Brain pericyte (primary cell): ENCODE measurements at regions not wholly inside any gene's neighbourhood (a gene's known extent, or its start where the extent isn't known, plus 50 kb on each side); places are given as distances from the start of the nearest gene placed in this dataset.
"Not testable (repeated sequence)": the region's sequence is repeated elsewhere in the genome, so short reads cannot be mapped to it uniquely, and the experiment has no call there.

Source experiments
- DNase-seq: peaks from one replicate; pipeline ENCODE4 v3.0.0-alpha.2; 2012; ENCODE audit warnings: low read depth, low spot score

- DNase-seq = no peak
Measured at GRCh38 chr6:72457738-72458137, 164.1 kb upstream of the KCNQ5 start.

DNA sequence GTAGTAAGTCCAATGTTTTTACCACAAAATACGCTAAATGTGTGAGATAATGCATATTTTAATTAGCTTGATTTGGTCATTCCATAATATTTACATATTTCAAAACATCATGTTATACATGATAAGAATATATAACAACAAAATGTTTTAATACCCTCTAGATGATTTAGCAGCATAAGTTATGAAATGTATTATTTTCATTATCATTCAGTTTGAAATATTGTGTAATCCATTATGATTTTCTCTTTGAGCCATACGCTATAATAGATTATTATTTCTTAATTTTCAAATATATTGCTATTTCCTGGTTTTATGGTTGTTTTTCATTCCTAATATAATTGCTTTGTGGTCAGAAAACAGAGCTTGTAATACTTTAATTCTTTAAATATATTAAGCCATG is 163.3 kb upstream of the KCNQ5 start:
- no peak for DNase-seq

DNA sequence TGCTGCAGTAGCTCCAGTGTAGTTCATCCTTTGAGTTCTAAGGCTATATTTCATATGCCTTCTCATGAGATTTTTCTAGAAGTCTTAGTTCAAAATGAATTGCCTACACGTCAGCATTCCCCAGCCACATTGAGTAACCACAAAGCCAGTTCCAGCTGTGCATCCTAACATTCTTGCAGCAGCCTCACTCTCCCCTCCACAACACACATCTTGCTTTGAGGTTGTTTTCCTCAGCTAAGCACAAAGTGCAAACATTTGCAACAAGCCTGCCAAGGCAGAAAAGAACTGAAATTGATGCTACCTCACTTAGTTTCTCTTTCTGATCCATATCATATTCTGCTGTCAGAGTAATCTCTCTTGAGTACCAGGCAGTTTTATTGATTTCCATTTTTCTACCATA is 160.7 kb upstream of the KCNQ5 start:
- peak; percentile 64 for DNase-seq

DNA sequence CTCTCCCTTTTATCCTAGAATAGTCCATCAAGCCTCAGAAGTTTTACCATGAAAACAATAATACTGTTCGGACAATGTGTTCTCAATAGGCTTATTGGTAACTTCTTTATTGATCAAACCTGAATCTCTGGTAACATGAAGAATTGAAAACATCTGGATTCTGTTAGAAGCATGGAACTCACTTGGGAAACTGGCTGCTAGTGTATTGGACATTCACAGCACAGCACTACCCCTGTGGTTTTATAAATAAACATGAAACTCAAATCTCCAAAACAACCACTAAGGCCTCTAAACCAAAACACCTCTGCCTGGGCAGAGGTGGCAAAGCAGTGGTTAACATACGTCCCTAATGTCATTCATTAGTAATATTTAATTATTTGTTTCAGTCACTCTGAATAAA is 157.6 kb upstream of the KCNQ5 start:
- no peak for DNase-seq

DNA sequence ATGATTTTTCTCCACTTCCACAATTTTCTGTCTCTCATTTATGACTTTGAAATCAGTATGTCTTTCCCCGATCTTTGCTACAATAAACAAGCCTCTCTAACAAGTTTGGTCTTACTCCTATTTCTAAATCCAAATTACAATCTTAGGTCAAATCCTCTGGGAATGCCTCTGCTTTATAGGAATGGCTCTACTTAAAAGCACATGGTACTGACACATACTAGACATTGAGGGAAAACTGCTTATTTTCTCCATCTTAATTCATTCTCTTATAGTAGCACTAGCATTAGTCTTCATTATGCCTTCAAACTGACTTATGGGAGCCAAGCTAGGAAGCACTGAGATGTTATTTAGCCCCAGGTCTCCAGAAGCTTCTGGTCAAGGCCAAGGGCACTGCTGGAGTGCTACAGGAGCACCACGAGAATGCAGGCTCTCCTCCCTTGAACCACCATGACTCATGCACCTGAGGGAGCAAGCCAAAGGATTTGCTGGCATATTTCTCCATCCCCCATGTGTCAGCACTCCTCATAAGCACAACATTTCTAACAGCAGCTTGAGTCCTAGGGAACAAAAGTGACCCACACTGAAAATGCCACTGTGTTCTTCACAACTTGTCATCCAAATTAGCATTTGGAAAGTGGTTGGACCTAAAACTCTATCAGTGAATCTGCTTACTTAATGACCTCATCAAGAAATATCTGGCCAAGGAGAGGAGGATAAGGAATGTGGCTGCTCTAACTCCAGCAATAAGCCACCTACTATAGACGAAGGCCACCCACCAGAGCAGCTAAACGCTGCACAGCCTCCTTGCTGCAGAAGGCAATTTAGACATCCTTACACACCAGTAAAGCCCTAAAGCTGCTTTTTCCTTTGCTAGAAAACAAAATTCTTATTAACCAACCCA is 156.8 kb upstream of the KCNQ5 start:
- DNase-seq = no peak

- DNase-seq = no peak
Measured at GRCh38 chr6:72466471-72466870, 155.4 kb upstream of the KCNQ5 start.

- no peak for DNase-seq
Measured at GRCh38 chr6:72466971-72467566, 154.8 kb upstream of the KCNQ5 start.

DNA sequence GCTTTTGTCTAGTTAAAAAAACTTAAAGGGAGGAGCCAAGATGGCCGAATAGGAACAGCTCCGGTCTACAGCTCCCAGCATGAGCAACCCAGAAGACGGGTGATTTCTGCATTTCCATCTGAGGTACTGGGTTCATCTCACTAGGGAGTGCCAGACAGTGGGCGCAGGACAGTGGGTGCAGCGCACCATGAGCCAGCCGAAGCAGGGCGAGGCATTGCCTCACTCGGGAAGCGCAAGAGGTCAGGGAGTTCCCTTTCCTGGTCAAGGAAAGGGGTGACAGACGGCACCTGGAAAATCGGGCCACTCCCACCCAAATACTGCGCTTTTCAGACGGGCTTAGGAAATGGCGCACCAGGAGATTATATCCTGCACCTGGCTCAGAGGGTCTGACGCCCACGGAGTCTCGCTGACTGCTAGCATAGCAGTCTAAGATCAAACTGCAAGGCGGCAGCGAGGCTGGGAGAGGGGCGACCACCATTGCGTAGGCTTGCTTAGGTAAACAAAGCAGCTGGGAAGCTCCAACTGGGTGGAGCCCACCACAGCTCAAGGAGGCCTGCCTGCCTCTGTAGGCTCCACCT is 152.4 kb upstream of the KCNQ5 start:
- not testable (repeated sequence) for DNase-seq

- DNase-seq = no peak
Measured at GRCh38 chr6:72476051-72476450, 145.8 kb upstream of the KCNQ5 start.

DNA sequence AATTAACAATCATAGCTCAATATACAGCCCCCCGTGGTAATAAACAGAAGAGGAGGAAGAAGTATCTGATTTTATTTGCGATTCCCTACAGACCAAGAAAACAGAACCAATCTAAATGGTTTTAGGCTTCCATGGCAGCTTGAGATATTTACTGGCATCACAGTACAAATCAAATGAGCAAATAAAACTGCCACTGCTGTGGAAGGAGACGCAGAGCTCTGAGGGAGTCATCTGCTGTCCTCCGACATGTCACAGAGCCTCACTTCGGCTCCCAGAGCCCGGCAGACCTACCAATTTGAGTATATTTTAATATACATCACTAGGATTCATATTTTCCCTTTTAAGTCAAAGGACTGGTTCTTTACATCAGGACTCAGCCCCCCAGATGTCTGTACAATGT is 145.2 kb upstream of the KCNQ5 start:
- no peak for DNase-seq

GRCh38 chr6:72495441-72495840 is 126.4 kb upstream of the KCNQ5 start:
- no peak for DNase-seq

- DNase-seq = no peak
Measured at GRCh38 chr6:72497186-72497585, 124.7 kb upstream of the KCNQ5 start.

GRCh38 chr6:72500669-72501068 is 121.2 kb upstream of the KCNQ5 start:
- no peak for DNase-seq

DNA sequence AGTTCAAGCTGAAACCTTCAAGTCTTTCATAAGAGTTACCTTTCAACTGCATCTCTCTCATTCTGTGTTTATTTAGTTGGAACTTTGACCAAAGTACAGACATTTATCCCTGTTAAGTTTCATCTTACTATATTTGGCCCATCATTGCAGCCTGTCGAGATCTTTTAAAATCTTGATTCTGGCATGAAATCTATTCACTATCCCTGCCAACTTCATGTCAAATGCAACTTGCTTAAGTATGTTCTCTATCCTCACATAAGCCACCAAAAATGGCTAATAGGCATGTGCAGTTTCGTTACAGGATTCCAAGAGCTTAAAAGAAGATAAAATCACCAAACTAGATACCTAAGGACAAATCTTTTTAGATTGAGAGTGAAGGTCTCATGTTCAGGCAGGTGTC is 117.5 kb upstream of the KCNQ5 start:
- no peak for DNase-seq

DNA sequence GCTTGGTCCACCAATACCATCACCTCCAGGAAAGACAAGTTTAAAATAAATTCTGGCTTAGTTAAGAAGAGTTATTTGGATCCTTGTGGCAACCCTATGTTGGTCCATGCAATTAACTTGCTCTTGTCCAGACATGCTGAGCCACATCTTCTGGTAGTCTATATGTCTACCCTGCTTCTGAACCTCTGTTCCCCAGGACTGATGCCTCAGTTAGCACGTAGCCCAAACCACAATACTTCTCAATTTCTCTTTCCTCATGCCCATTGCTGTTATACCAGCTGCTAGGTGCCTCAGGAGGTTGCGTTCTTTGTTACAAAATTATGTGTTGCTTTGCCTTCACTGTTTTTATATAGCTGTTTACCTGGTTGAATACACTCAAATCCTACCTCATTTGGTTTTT is 116.4 kb upstream of the KCNQ5 start:
- DNase-seq = no peak

- DNase-seq = no peak
Measured at GRCh38 chr6:72519871-72520270, 102.0 kb upstream of the KCNQ5 start.

- DNase-seq = no peak
Measured at GRCh38 chr6:72521684-72522083, 100.2 kb upstream of the KCNQ5 start.

DNA sequence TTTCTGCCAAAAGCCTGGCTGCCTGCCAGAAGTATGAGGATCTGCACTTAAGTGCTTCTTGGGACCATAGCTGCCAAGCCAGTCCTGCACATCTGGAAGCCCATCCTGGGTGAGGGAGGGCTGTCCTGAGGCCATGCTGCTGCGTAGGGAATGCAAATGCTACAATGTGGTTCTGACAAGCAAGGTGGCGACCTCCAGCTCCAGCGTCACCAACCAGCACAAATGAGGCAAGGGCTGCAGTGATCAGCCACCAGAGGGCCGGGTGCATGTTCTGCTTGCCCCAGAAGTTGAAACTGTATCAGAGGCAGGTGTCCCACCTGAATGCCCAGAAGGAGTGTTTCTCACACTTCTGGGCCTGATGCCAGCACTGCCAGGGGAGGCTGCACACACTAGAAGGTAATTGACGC is 99.1 kb upstream of the KCNQ5 start:
- DNase-seq = no peak

GRCh38 chr6:72524011-72524645 is 97.7 kb upstream of the KCNQ5 start:
- DNase-seq = no peak

DNA sequence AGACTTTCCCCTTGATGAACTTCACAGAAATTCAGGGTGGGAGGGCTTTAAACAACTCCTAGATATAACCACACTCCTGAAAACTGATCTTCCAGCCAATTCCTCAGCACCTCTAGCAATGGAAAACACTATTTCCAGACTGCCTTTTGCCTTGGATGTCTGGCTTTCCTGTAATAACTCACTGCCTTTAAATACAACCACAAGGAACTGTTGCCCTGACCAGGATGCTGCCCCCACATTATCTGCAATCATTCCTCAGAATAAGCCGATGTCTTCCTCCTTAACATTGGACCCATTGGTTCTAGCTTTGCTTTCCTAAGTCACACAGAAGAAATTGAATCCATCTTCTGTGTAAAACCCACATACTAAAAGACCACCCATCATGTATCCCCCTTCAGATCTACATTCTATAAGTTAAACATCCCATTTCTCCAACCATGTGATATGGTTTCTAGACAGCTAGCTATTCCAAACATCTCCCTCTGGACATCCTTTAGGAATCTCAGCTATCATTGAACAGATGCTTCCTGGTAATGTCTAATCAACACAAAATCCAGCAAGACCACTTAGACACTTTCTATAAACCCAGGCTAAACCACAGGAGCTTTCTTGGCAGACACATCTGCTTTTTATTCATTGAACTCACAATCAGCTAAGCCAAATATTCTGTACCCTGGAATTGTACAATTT is 95.9 kb upstream of the KCNQ5 start:
- no peak for DNase-seq

DNA sequence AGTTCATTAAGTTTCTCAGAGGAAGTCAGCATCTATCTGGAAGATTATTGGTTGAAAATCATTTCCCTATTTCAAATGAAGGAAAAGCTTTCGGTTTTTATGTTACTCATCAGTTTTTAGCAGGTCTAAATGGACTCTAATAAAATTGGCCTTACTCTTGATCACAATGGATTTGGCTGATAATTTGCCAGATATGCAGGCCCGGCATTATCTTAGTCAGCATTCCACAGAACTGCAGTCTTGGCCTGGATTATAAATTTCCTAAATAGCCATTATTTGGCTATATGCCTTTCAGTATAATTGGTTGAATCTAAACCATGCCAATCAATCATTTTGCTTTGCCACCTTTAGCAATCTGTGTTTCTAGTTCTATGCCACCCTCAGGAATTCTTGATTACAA is 91.7 kb upstream of the KCNQ5 start:
- no peak for DNase-seq

GRCh38 chr6:72530750-72531149 is 91.1 kb upstream of the KCNQ5 start:
- DNase-seq = no peak
